ENCODE measurements at regions not wholly inside any gene's neighbourhood (a gene's known extent, or its start where the extent isn't known, plus 50 kb on each side); places are given as distances from the start of the nearest gene placed in this dataset.

DNA sequence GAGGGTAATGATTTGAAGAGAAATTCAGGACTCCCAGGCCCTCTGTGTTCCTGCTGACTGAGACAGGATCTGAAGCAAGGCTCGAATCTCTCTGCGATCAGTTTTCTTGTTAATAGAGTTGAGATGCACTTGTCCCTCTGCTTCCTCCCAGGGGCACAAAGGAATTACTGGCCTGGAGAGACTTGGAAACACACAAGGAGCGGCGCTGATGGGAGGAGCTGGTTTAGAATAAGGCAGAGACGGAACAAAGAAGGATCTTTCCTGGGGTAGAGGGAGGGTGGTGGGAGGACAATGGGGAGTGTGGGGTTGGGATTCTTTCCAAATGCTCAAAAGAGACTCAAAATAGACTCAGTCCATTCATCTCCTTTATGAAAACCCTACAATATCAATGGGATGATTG, 719.1 kb downstream of the UQCRFS1 start:
- intact Hi-C loops (cut with DNase I; ENCODE audit: low total_unique reads), result no loop called here
- no peaks in the 10 kb centered on the region for H3K36me3 ChIP-seq
- DNase-seq (ENCODE audit: low spot score in 2 of 2), result no peak
- H3K27me3 ChIP-seq, result peaks cover 0 to 3% of the 10 kb centered on the region in 2 donors
- TF ChIP-seq, protein P1, sequence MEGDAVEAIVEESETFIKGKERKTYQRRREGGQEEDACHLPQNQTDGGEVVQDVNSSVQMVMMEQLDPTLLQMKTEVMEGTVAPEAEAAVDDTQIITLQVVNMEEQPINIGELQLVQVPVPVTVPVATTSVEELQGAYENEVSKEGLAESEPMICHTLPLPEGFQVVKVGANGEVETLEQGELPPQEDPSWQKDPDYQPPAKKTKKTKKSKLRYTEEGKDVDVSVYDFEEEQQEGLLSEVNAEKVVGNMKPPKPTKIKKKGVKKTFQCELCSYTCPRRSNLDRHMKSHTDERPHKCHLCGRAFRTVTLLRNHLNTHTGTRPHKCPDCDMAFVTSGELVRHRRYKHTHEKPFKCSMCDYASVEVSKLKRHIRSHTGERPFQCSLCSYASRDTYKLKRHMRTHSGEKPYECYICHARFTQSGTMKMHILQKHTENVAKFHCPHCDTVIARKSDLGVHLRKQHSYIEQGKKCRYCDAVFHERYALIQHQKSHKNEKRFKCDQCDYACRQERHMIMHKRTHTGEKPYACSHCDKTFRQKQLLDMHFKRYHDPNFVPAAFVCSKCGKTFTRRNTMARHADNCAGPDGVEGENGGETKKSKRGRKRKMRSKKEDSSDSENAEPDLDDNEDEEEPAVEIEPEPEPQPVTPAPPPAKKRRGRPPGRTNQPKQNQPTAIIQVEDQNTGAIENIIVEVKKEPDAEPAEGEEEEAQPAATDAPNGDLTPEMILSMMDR (IDR thresholded peaks at IDR 0.05), result no peak
- TF ChIP-seq POLR2AphosphoS5 (IDR thresholded peaks at IDR 0.05) (no peak), POLR2A (IDR thresholded peaks at IDR 0.05) (no peak)
- H3K27ac ChIP-seq, result no peak overlapping the region
- H3K4me1 ChIP-seq, result no peaks in the 10 kb centered on the region
- no peak overlapping the region for H3K4me3 ChIP-seq
- no peaks in the 10 kb centered on the region for H3K9me3 ChIP-seq

DNA sequence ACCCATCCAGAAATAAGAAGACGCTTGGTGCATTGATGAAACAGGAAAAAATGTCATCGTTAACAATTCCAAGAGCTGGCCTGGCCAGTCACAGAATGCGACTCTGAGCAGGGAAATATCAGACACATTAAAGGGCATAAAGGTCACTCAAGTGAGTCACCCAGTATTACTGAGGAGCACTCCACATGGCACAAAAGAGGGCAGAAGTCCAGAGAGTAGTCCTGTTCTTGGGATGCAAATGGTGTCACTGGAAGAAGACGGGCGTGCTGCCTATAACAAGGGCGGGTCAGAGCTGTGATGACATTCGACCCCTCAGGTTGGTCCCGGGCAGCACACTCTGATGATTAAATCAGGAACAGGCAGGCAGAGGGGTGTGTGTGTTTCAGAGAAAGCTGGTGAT, 720.3 kb downstream of the UQCRFS1 start:
- no peaks in the 10 kb centered on the region for H3K9me3 ChIP-seq
- intact Hi-C loops (cut with DNase I; ENCODE audit: low total_unique reads), result no loop called here
- H3K4me1 ChIP-seq, result no peaks in the 10 kb centered on the region
- no peak overlapping the region for H3K4me3 ChIP-seq
- DNase-seq (ENCODE audit: low spot score in 2 of 2), result no peak
- no peaks in the 10 kb centered on the region for H3K36me3 ChIP-seq
- TF ChIP-seq POLR2AphosphoS5 (IDR thresholded peaks at IDR 0.05) (no peak), POLR2A (IDR thresholded peaks at IDR 0.05) (no peak)
- TF ChIP-seq, protein P1 (IDR thresholded peaks at IDR 0.05), result no peak
- H3K27ac ChIP-seq, result no peak overlapping the region
- peaks cover 0 to 3% of the 10 kb centered on the region in 2 donors for H3K27me3 ChIP-seq

DNA sequence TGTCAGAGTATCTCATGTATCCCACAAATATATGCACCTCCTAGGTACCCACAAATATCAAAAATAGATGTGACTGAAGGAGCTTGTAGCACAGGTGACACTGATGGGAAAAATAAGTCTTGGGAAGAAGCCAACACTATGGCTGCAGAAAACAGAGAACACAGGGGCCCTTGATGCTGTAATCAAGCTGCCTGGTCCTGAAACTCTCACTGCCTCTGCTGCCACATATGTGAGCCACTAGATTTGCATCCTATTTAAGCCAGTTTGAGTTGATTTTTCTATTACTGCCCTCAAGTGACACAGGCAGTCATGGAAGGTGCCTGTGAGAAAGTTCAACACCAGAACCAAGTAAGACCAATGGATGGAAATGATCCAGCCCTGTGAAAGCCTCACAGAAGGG, 720.8 kb downstream of the UQCRFS1 start:
- no peaks in the 10 kb centered on the region for H3K4me1 ChIP-seq
- no peak overlapping the region for H3K27ac ChIP-seq
- no peaks in the 10 kb centered on the region for H3K9me3 ChIP-seq
- intact Hi-C loops (cut with DNase I; ENCODE audit: low total_unique reads), result no loop called here
- H3K27me3 ChIP-seq, result peaks cover 0 to 3% of the 10 kb centered on the region in 2 donors
- H3K4me3 ChIP-seq, result no peak overlapping the region
- TF ChIP-seq, protein P1 (IDR thresholded peaks at IDR 0.05), result no peak
- TF ChIP-seq POLR2A (IDR thresholded peaks at IDR 0.05), result no peak
- TF ChIP-seq POLR2AphosphoS5 (IDR thresholded peaks at IDR 0.05), result no peak
- H3K36me3 ChIP-seq, result no peaks in the 10 kb centered on the region
- no peak for DNase-seq (ENCODE audit: low spot score in 2 of 2)

DNA sequence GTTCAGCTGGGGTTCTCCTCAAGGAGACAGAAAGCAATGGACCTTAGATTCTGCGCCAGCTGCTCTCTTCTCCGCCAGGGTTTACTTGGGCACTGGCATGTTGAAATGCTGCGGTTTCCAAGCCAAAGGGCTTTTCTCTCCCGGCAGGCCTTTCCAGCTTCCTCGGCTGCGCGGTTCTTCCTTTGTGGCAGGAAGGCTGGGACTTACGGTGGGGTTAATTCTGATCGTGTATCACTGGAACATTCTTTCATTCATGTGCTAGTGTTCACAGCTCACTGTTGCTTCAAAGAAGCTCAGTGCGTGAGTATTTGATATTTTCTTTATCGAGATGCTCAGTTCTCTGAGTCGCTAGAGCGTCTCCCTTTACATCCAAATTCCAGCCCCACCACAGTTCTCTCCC, 723.2 kb downstream of the UQCRFS1 start:
- TF ChIP-seq POLR2A (IDR thresholded peaks at IDR 0.05) (no peak), POLR2AphosphoS5 (IDR thresholded peaks at IDR 0.05) (no peak)
- TF ChIP-seq, protein P1 (IDR thresholded peaks at IDR 0.05), result no peak
- Histone ChIP-seq H3K36me3 (no peaks in the 10 kb centered on the region), H3K27ac (no peak overlapping the region), H3K27me3 (peaks cover 0 to 3% of the 10 kb centered on the region in 2 donors), H3K4me3 (no peak overlapping the region), H3K4me1 (no peaks in the 10 kb centered on the region), H3K9me3 (no peaks in the 10 kb centered on the region)
- intact Hi-C loops (cut with DNase I; ENCODE audit: low total_unique reads), result no loop called here
- no peak for DNase-seq (ENCODE audit: low spot score in 2 of 2)

DNA sequence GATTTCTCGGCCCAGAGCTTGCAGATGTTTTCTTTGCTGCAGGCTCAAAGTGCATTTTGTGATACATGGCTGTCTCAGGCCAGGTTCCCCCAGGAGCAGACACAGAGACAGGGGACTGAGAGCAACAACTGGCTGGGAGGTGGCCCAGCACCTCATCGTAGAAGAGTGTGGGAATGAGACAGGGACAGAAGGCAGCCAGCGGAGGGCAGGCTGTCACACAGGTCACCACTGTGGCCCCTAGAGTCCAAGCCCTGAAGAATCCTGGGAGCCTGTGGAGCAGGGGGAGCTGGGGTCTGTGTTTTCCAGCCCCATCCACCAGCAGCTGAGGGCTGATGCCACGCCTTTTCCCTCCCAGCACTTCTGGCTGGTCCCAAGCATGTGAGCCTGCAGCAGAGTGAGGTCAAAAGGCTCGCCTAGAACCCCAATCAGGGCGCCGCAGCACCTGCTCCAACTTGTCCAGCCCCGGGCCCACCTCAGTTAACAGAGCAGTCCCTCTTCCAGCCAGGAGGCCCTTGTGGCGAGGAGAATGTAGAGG, 723.8 kb downstream of the UQCRFS1 start:
- Histone ChIP-seq H3K36me3 (no peaks in the 10 kb centered on the region), H3K4me1 (no peaks in the 10 kb centered on the region), H3K27ac (no peak overlapping the region), H3K4me3 (no peak overlapping the region), H3K9me3 (no peaks in the 10 kb centered on the region), H3K27me3 (peaks cover 0 to 3% of the 10 kb centered on the region in 2 donors)
- no peak for DNase-seq (ENCODE audit: low spot score in 2 of 2)
- no peak for TF ChIP-seq POLR2AphosphoS5 (IDR thresholded peaks at IDR 0.05)
- TF ChIP-seq, protein P1 (IDR thresholded peaks at IDR 0.05), result no peak
- no peak for TF ChIP-seq POLR2A (IDR thresholded peaks at IDR 0.05)
- intact Hi-C loops (cut with DNase I; ENCODE audit: low total_unique reads), result no loop called here
